GM12864 (cell line): ENCODE measurements at regions not wholly inside any gene's neighbourhood (a gene's known extent, or its start where the extent isn't known, plus 50 kb on each side); places are given as distances from the start of the nearest gene placed in this dataset.

Experiments used
- DNase-seq: peaks from one replicate; pipeline ENCODE4 v3.0.0-alpha.2; 2011; ENCODE audit warnings: low read depth
- H3K4me3 ChIP-seq: 2 replicates; pipeline ENCODE4 v1.5.1; 2011; ENCODE audit warnings: mild to moderate bottlenecking, low read depth, low read length, control low read depth
- CTCF ChIP-seq: IDR thresholded peaks from 2 replicates; pipeline ENCODE4 v1.5.1; 2011; ENCODE audit warnings: low read depth, mild to moderate bottlenecking, moderate library complexity, low read length, control low read depth, inconsistent platforms; ENCODE audit errors: missing control alignments

GRCh38 chr6:40924839-40925238, 114.2 kb downstream of the UNC5CL start:
- H3K4me3 ChIP-seq, result no peak overlapping the region
- no peak for TF ChIP-seq CTCF
- DNase-seq, result no peak

GRCh38 chr6:40923880-40924279, 115.1 kb downstream of the UNC5CL start:
- no peak for DNase-seq
- no peak overlapping the region for H3K4me3 ChIP-seq
- TF ChIP-seq CTCF, result no peak

- no peak for DNase-seq
- no peak for TF ChIP-seq CTCF
Measured at GRCh38 chr6:40923326-40923725, 115.7 kb downstream of the UNC5CL start.

GRCh38 chr6:40922281-40922680, 116.7 kb downstream of the UNC5CL start:
- no peak for DNase-seq
- no peak for TF ChIP-seq CTCF
- H3K4me3 ChIP-seq, result no peak overlapping the region

More at GRCh38 chr6:40923326-40923725, 115.7 kb downstream of the UNC5CL start:
- no peak overlapping the region for H3K4me3 ChIP-seq

- no peak overlapping the region for H3K4me3 ChIP-seq
- no peak for DNase-seq
- no peak for TF ChIP-seq CTCF
Measured at GRCh38 chr6:40918040-40918651, 120.9 kb downstream of the UNC5CL start.

- H3K4me3 ChIP-seq, result no peak overlapping the region
- no peak for TF ChIP-seq CTCF
- DNase-seq, result no peak
Measured at GRCh38 chr6:40917603-40918002, 121.4 kb downstream of the UNC5CL start.

- TF ChIP-seq CTCF, result no peak
- no peak for DNase-seq
- no peak overlapping the region for H3K4me3 ChIP-seq
Measured at GRCh38 chr6:40916845-40917244, 122.2 kb downstream of the UNC5CL start.
